ENCODE measurements at regions not wholly inside any gene's neighbourhood (a gene's known extent, or its start where the extent isn't known, plus 50 kb on each side); places are given as distances from the start of the nearest gene placed in this dataset.
"Not testable (repeated sequence)": the region's sequence is repeated elsewhere in the genome, so short reads cannot be mapped to it uniquely, and the experiment has no call there.

DNA sequence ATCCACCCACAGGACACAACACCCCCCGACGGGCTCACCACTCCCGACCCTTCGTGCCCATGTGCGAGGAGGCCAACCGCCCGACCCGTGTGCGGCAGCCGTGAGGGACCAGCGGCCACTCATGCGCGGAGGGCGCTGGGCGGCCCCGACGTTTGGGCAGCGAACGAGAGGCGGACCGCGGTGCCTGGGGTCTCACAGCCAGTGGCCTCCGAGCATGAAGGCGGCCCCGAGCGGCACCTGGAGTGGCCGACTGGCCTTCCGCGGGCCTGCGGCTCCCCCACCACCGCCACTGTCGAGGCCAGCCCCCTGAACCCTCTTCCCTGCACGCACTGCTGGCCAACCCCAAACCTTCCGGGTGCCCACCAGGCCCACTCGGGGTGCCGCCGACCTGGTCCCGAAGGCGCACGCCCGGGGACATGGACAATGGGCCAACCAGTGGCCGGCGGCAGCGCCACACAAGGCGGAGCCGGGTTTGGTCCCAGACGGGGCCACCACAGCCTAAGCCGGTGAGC is 4274.9 kb upstream of the OR11H1 start:
- DNase-seq (ENCODE audit: low spot score): no peak

DNA sequence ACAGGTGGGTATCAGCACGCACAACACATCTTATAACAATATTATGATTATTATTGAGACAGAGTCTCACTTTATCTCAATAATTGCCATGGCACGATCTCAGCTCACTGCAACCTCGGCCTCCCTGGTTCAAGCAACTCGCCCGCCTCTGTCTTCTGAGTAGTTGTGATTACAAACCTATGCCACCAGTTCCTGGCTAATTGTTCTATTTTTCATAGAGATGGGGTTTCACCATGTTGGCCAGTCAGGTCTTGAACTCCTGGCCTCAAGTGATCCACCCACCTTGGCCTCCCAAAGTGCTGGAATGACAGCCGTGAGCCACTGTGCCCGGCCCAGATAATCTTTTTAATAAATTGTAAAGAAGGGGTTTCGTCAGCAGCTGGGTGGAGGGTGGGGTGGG is 4257.0 kb upstream of the OR11H1 start:
- DNase-seq (ENCODE audit: low spot score): not testable (repeated sequence)

DNA sequence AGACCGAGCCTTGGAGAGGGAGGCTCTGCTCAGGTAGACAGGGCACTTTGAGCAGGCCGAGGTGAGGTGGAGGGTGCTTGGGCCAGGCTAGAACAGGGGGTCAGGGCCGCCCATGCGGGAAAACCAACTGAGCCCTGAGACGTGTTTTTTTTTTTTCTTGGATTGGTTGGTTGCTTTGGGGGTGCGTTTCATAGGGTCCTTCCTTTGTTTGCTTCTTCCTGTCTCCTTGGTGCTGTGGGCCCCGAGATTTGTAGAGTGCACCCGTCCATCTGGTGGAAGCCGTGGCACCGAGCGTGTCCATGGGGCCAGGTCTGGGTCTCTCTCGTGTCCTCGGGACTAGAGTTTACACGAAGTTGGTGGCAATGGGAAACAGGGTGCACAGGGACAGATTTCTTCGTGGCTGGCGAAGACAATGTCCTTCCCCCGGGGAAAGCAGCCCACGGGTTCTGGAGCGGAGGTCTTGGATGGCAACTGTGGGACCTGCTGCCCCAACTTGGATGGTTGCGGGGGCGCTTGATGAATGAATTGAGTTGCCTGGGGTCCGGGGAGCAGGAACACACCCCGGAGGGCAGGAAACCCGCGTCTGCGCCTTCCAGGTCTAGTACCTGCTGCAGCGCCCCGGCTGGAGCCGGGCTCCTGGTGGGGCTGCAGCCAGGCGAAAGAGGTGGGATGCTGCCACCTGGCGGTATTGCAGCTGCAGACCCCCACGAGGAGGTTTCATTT is 4242.7 kb upstream of the OR11H1 start:
- peak; percentile 39 for DNase-seq (ENCODE audit: low spot score)

DNA sequence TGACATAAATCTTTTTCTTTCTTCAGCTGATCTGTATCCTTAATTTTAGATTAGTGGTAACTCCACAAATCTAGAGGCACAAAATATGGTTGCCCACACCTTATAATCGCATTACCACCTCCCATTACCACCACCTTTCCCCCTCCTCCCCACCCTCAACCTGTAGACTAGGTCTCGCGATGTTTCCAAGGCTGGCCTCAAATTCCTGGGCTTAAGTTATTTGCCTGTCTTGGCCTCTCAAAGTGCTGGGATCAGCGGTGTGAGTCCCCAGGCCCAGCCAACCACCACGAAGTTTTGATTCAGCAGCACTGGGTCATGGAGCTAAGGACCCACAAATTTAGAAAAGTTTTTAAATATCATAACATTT is 4242.2 kb upstream of the OR11H1 start:
- DNase-seq (ENCODE audit: low spot score): not testable (repeated sequence)

DNA sequence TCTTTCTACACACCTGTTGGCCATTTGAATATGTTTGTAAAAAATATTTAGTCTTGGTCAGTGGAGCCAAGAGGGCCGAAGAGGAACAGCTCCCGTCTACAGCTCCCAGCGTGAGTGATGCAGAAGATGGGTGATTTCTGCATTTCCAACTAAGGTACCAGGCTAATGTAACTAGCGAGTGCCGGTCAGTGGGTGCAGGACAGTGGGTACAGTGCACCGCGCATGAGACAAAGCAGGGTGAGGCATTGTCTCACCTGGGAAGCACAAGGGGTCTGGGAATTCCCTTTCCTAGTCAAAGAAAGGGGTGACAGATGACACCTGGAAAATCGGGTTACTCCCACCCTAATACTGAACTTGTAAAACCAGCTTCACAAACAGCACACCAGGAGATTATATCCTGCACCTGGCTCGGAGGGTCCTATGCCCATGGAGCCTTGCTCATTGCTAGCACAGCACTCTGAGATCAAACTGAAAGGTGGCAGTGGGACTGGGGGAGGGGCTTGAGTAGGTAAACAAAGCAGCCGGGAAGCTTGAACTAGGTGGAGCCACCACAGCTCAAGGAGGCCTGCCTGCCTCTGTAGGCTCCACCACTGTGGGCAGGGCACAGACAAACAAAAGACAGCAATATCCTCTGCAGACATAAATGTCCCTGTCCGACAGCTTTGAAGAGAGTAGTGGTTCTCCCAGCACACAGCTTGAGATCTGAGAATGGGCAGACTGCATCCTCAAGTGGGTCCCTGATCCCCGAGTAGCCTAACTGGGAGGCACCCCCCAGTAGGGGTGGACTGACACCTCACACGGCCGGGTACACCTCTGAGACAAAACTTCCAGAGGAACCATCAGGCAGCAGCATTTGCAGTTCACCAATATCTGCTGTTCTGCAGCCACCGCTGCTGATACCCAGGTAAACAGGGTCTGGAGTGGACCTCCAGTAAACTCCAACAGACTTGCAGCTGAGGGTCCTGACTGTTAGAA is 4239.5 kb upstream of the OR11H1 start:
- not testable (repeated sequence) for DNase-seq (ENCODE audit: low spot score)

DNA sequence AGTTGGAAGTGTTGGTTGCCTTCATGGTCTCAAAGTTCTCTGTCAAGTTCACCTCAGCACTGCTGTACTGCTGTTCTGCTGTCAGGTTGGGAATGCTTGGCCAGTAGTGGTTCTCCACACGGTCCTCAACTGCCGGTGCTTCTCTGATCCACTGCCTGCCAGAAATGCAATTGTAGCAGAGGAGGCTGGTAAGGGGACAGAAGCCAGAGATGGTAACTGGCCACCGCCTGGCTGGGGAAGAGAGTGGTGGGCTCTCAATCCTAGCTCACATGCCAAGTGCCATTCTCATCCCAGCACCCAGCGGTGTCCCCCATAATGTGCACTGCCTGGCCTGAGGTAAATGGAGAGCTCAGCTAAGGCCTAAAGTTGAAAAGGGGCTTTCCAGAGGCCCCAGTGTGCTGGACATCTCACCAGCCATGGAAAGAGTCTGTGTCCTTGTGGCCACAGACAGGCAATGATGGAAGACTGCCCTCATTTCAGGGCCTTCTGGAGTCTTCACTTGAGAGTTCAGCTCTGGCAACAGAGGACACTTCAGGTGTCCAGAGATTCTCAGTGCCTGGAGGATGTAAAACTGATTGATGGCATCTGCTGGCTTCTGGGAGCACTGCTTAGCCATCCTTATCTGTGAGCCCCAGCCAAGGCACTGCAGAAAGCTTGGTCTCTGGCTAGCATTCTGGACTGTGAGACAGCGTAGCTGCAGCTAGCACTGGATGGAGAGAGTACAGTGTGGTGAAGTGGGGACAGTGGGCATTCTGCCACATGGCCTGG is 4229.7 kb upstream of the OR11H1 start:
- DNase-seq (ENCODE audit: low spot score): not testable (repeated sequence)

DNA sequence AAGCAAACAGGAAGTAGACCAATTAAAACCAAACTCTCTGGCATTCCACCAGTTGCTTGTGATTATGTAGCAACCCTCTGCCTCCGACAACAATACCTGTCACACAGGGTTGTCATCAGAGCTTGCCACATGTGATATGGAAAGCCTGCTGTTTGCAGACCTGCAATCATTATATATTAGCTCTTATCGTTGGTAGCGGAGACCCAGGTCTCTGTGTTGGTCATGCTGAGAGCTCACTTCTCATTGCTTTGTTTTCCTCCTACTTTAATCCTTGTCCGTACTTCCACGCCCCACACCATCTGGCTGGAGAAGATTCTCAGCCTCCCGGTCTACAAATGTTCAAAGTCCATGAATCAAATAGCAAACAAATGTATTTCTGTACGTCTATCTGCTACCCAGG is 4225.6 kb upstream of the OR11H1 start:
- not testable (repeated sequence) for DNase-seq (ENCODE audit: low spot score)

DNA sequence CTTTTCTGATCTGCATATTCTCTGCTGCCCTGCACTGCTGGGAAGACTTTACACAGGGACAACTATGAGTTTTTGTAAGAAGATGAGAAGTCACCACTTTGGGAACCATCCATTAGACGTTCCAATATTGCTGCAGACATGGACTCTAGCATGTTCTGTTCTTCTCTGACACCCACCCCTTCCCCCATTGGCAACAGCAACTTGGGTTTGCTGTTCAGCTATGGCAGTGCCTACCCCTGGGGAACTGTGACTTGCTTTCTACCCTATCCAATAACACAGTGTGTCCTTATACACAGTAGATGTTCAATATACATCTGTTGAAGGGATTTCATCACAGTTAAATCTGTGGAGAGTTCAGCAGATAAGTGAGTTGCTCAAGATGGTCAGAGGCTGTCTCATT is 4225.1 kb upstream of the OR11H1 start:
- DNase-seq (ENCODE audit: low spot score): not testable (repeated sequence)

DNA sequence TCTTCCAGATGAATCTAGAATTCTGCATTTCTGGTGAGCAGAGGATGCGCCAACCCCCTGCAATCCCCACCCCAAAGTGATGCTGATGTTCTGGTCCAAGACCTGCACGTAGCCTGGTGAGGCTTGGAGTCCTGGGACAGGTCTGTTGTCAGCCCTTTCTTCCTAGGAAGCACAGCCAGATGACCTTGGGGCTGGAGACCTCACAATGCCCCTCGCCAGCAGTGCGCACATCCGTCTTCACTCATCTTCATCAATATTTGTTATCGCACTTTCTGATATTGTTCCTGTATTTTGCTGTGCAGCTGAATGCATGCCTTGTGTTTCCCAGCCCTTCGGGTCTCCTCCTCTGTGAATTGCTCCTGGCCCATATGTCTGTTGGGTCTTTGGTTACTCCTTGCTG is 4222.8 kb upstream of the OR11H1 start:
- not testable (repeated sequence) for DNase-seq (ENCODE audit: low spot score)

DNA sequence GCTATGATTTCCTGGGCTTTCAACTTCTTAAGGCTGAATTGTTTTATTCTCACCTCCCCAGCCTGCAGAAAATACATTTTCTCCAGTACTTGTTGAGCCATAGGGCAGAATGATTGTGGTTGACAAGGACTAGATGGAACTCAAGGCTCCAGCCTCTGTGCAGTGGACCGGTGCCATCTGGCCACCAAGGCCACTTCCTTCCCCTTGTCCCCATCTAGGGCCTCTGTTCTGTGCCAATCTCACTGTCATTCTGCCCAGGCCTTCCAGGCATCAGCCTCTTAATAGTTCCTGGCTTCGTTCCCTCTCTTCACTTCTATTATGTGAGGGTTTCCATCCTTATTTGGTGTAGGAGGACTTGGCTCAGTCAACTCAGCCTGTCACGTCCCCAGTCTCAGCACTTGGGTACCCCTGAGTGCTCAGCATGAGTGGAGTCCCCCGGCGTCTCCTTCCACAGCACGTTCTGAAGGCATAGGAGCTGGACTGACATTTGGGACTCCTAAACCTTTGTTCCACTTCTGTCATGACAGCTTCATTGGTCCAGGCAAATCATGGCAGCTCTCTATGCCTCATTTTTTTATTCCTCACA is 4221.0 kb upstream of the OR11H1 start:
- not testable (repeated sequence) for DNase-seq (ENCODE audit: low spot score)

DNA sequence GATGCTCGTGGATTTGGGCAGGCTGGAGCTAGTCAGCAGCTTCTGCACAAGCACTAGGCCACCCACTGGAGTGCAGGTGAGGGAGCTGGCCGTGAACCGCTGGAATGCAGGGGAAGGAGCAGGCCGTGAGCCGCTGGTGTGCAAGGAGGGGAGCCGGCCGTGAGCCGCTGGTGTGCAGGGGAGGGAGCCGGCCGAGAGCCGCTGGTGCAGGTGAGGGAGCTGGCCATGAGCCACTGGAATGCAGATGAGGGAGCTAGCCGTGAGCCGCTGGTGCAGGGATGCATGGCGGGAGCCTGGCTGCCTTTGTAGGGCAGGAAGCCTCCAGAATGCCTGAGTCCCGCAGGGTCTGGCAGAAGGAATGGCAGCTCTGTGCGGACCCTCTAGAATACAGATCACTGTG is 4220.0 kb upstream of the OR11H1 start:
- DNase-seq (ENCODE audit: low spot score): no peak

DNA sequence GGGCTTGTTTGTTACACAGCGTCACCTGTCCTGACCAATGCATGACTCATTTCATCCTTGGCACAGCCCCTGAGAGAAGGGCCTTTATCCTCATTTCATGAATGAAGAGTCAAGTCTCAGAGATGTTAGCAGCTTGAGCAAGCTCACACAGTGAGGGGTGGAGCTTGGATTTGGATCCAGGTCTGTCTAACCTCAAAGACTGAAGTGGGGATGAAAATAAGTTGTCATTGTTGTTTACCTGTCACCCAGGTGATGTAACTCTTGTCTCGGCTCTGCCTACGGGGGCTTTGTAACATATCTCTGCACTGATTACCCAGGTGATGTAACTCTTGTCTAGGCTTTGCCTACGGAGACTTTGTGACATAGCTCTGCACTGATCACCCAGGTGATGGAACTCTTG is 4218.2 kb upstream of the OR11H1 start:
- DNase-seq (ENCODE audit: low spot score): not testable (repeated sequence)

DNA sequence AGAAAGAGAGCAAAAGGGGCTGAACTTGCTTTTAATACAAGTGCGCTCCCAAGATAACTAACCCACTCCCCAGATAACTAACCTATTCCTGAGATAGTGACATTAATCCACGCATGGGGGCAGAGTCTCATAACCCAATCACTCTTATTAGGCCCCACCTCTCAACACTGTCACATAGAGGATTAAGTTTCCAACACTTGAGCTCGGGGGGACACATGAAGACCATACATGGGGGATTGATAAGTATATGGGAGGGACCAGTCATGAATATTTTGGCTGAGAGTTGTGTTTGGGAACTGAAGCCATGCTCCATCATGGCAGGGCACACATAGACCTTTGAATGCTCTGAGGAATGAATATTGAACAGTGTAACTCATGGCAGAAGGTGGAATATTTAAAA is 4217.3 kb upstream of the OR11H1 start:
- DNase-seq (ENCODE audit: low spot score): not testable (repeated sequence)

DNA sequence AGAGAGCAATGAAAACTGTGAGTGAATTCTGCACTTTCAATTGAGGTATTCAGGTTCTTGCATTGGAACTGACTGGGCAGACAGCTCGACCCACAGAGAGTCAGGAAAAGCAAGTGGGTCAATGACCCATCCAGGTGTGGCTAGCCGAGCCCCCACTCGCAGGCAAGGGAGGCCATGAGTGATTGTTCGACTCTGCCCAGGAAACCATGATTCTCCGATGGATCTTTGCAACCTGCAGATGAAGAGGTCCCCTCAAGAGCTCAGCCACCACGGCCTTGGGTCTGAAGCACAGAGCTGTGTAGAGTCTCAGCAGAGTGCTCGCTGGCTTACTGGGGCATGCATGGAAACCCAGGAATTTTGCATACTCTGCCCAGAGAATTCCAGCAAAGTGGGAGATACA is 4215.4 kb upstream of the OR11H1 start:
- DNase-seq (ENCODE audit: low spot score): not testable (repeated sequence)

DNA sequence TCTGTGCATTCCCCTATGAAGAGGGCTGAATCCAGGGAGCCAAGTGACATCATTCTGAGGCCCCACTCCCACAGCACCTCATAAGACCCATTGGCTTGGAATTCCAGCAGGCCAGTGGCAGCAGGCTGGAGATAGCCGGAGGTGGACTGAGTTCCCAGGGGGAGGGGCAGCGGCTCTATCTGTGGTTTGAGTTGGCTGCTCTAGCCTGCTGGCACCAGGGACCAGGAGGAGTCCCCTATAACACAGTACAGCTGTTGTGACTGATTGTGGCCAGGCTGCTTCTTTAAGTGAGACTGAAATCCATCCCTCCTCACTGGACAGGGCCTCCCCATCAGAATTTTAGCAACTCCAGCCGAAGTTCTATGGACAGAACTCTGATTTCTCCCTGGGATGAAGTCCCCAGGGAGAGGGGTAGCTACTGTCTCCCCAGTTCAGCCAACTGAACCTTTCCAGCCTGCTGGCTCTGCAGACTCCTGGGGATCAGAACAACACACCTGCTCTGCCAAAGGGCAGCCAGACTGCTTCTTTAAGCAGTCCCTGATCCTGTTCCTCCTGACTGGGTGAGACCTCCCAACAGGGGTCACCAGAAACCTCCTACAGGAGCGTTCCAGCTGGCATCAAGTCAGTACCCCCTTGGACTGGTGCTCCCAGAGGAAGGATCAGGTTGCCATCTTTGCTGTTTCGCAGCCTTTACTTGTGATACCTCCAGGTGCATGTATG is 4214.8 kb upstream of the OR11H1 start:
- not testable (repeated sequence) for DNase-seq (ENCODE audit: low spot score)

DNA sequence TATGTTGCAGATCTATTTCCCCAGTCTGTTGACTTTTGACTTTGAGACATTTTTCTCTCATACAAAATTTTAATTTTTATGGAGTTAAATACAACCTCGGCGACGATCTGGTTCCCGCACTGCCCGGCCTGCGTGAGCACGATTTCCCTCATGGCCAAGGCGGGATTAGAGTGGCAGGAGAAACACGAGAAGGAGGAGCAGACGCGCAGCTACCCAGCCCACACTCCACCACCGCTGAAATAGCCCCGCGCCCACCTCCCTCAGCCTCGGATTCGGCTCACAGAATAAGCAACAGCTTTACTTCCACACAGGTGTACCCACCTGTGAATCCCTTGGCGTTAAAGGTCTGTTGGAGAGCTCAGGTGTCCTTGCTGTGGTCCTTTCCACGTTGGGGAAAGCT is 4209.4 kb upstream of the OR11H1 start:
- DNase-seq (ENCODE audit: low spot score): not testable (repeated sequence)

DNA sequence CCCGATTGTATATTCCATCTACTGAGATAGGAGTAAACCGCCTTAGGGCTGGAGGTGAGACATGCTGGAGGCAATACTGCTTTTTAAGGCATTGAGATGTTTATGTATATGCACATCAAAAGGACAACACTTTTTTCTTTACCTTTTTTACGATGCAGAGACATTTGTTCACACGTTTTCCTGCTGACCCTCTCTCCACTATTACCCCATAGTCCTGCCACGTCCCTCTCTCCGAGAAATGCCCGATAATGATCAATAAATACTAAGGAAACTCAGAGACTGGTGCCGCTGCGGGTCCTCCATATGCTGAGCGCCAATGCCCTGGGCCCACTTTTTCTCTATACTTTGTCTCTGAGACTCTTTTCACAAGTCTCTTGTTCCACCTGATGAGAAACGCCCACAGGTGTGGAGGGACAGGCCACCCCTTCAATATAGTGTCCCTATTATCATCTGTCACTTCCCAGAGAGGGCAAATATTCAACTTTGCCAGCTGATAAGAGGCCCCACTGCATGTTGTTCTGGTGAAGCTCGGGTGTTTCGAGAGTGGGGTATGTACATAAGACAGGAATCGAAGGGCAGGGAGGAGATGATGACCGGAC is 4203.5 kb upstream of the OR11H1 start:
- not testable (repeated sequence) for DNase-seq (ENCODE audit: low spot score)

DNA sequence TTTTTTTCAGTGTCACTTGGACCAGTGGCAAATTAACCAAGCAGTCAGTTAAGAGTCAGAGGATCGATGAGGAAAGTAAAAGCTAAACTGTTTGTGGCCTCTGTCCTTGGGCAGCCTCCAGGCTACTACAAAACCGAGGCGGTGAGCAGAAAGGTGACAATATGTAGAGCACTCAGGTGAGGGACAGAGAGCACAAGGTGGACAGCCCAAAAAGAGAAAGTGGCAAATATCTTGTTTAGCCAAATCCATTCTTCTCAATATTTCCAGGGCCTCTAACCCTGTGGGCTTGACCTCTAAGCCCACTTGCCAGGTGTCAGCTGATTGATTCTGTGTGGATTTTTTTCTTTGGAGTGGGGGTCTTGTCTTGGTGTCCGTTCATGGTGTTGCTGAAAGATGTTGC is 4202.2 kb upstream of the OR11H1 start:
- DNase-seq (ENCODE audit: low spot score): no peak

DNA sequence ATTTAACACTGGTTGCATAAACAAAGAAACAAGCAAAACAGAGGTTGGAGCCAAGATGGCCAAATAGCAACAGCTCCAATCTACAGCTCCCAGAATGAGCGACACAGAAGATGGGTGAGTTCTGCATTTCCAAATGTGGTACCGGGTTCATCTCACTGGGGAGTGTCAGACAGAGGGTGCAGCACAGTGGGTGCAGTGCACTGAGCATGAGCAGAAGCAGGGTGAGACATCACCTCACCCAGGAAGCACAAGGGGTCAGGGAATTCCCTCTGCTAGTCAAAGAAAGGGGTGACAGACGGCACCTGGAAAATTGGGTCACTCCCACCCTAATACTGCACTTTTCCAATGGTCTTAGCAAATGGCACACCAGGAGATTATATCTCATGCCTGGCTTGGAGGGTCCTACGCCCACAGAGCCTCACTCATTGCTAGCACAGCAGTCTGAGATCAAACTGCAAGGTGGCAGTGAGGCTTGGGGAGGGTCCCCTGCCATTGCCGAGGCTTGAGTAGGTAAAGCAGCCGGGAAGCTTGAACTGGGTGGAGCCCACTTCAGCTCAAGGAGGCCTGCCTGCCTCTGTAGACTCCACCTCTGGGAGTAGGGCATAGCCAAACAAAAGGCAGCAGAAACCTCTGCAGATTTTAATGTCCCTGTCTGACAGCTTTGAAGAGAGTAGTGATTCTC is 4186.5 kb upstream of the OR11H1 start:
- not testable (repeated sequence) for DNase-seq (ENCODE audit: low spot score)

DNA sequence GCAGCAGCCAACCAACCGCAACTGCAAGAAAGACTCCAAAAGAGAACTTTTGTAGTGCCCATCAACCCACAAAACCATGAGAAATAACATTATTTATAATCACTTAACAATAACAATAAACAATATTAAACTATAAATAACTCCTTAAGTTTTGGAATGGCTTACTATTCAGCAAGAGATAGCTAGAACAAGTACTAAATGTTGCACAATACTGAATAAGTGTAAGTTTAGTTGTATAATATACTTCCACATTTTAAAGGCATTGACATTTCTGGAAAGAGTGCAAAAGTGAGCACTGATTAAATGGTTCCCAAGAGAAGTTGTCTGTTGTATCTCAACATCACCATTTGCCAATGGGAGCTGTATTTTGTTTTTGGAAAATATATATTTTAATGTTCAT is 4176.8 kb upstream of the OR11H1 start:
- DNase-seq (ENCODE audit: low spot score): not testable (repeated sequence)
